ENCODE measurements at regions not wholly inside any gene's neighbourhood (a gene's known extent, or its start where the extent isn't known, plus 50 kb on each side); places are given as distances from the start of the nearest gene placed in this dataset.
"Not testable (repeated sequence)": the region's sequence is repeated elsewhere in the genome, so short reads cannot be mapped to it uniquely, and the experiment has no call there.

GRCh38 chr6:68007717-68008116, 627.4 kb upstream of the ADGRB3 start:
- DNase-seq, result no peak

- no peak for DNase-seq
Measured at GRCh38 chr6:67986694-67987232, 648.3 kb upstream of the ADGRB3 start.

GRCh38 chr6:67976486-67976885, 658.6 kb upstream of the ADGRB3 start:
- no peak for DNase-seq

GRCh38 chr6:67974931-67975330, 660.2 kb upstream of the ADGRB3 start:
- no peak for DNase-seq

DNA sequence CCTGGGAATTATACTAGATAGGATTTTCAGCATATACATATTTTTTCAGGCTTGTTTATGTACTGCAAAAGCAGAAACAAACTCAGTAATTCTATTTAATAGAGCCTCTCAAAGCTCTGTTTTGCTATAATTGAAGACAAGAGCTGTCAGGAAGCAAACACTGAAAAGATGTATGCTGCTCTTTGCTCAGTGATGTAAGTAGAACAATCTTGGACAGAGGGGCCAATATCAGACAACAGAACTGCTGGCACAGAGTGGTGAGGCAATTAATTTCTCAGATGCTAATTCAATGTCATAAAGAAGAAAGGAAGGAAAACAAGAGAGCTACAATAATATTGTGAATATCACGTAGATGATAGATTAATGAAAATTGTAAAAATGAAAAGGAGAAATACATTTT, 663.3 kb upstream of the ADGRB3 start:
- no peak for DNase-seq

- DNase-seq, result no peak
Measured at GRCh38 chr6:67966830-67967229, 668.3 kb upstream of the ADGRB3 start.

GRCh38 chr6:67956352-67956751, 678.7 kb upstream of the ADGRB3 start:
- DNase-seq, result no peak

DNA sequence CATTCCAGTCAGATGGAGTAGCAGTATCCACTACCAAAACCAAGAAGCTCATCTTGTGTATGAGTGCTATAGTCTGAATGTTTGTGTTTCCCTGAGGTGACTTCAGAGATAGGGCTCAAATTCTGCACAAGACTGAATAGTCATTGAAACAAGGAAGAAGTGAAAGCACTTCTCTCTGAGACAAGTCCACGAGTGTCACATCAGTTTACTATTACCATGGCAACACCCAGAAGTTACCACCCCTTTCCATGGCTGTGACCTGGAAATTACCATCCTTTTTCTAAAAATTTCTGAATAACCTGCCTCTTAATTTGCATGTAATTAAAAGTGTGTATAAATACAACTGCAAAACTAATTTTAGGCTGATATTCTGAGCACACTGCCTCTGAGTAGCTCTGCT, 682.1 kb upstream of the ADGRB3 start:
- DNase-seq, result no peak

DNA sequence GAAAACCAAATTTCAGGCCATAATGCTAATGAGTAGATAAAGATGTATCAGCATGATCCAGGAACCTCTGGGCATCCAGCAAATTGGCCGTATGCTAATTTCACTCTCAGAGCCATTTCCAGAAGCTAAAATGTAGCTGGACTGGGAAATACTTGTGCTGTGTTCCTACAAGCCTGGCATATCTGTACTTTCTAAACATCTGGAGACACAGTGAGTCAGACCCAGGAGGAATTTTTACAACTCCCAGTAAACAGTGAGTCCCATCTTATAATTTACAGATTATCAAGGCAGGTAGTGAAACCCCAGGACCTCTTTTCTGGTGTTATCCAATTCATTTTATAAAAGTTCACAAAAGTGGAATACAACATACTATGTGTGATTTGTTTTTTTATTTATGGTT, 683.0 kb upstream of the ADGRB3 start:
- no peak for DNase-seq

GRCh38 chr6:67947762-67948161, 687.3 kb upstream of the ADGRB3 start:
- not testable (repeated sequence) for DNase-seq

DNA sequence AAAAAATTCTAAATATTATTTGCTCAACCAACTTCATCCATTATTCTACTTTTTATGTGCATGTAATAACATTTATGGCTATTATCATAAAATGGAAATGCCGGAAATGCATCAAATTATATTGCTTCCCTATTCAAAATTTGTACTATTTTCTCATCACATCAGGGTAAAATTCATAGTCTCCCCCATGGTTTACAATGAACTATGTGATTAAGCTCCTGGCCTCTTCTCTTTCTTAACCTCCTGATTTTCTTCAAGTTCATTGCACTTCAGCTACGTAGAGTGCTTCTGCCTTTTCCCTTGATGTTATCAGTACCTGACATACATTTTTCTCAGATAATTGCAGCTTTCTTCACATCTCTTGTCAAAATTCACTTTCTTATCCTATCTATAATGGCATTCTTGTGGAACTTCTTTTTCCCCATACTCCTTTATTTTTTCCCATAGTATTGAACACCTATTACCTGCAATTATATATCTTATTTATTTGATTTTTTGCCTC, 699.1 kb upstream of the ADGRB3 start:
- no peak for DNase-seq

GRCh38 chr6:67933278-67933677, 701.8 kb upstream of the ADGRB3 start:
- DNase-seq, result no peak

DNA sequence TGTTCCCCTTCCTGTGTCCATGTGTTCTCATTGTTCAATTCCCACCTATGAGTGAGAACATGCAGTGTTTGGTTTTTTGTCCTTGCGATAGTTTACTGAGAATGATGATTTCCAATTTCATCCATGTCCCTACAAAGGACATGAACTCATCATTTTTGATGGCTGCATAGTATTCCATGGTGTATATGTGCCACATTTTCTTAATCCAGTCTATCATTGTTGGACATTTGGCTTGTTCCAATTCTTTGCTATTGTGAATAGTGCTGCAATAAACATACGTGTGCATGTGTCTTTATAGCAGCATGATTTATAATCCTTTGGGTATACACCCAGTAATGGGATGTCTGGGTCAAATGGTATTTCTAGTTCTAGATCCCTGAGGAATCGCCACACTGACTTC, 712.5 kb upstream of the ADGRB3 start:
- DNase-seq, result not testable (repeated sequence)

DNA sequence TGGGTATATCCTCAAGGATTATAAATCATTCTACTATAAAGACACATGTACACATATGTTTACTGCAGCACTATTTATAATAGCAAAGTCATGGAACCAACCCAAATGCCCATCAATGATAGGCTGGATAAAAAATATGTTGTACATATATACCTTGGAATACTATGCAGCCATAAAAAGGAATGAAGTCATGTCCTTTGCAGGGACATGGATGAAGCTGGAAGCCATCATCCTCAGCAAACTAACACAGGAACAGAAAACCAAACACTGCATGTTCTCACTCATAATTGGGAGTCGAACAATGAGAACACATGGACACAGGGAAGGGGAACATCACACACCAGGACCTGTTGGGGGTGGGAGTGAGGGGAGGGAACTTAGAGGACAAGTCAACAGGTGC, 715.0 kb upstream of the ADGRB3 start:
- DNase-seq, result not testable (repeated sequence)

DNA sequence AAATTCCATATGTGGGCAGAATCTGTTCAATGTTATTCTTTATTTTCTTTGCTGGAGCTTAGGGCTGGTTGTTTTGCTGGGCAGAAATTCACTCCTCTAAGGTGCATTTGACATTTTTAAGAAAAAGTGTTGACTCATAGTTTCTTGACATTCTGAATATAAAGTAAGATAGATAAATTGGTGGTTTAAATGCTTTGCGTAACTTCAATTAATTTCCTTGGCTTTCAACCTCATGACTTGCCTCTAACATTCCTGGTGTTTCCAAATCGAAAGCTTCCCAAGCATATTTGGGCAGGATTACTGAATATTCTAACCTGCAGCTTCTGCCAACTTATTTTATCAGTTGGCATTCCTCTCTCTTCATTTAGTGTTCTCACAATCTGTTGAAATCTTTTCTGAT, 718.7 kb upstream of the ADGRB3 start:
- DNase-seq, result no peak

DNA sequence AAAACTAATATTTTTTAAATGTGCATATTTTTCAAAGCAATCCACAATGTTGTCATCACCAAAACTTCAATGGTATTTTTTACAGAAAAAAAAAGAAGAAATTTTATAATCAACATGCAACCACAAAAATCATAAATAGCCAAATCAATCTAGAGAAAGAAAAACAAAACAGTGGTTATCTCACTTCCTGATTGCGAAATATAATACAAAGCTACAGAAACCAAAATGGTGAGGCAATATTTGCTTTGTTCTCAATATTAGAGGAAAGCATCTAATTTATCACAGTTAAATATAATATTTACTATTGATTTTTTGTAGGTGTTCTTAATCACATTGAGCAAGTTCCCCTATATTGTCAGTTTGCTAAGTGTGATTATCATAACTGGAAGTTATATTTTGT, 720.7 kb upstream of the ADGRB3 start:
- DNase-seq, result no peak

DNA sequence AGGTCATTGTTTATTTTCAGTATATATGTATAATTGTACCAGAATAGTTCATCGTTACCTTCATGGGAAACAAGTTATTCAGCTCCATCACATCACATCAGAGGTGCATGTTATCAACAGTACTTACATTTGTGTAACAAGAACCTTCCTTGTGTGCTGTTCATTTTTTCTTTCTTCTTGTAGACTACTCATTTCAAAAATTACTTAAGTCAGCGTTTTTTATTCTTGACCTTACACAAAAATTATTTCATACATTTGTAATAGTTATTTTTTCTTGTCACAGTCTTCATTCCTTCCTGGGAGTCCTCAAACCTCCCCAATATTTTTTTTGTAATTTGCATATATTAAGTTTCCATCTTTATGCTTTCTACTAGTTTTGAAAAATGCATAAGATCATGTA, 725.7 kb upstream of the ADGRB3 start:
- DNase-seq, result no peak

DNA sequence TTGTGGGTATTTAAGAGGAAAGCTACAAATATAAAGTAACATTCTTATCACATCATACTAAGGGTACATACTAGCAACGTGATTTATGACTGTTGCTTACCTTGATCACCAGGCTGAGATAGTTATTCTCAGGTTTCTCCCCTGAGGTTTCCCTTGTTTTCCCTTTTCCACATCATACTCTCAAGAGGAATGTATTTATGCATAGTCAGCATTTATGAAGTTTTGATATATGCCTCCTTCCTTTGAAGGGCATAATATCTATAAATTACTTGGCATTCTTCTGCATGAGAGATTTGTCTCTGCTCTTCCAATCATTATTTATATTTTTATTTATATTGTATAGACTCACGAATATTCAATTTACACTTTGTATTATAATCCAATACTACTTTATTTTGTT, 726.7 kb upstream of the ADGRB3 start:
- DNase-seq, result no peak

DNA sequence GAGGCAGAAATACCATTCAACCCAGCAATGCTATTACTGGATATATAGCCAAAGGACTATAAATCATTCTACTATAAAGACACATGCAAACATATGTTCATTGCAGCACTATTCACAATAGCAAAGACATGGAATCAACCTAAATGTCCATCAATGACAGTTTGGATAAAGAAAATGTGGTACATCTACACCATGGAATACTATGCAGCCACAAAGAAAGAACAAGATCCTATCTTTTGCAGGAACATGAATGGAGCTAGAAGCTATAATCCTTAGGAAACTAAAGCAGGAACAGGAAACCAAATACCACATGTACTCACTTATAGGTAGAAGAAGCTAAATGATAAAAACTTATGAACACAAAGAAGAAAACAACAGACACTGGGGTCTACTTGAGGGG, 730.3 kb upstream of the ADGRB3 start:
- not testable (repeated sequence) for DNase-seq

- no peak for DNase-seq
Measured at GRCh38 chr6:67898875-67899274, 736.2 kb upstream of the ADGRB3 start.

DNA sequence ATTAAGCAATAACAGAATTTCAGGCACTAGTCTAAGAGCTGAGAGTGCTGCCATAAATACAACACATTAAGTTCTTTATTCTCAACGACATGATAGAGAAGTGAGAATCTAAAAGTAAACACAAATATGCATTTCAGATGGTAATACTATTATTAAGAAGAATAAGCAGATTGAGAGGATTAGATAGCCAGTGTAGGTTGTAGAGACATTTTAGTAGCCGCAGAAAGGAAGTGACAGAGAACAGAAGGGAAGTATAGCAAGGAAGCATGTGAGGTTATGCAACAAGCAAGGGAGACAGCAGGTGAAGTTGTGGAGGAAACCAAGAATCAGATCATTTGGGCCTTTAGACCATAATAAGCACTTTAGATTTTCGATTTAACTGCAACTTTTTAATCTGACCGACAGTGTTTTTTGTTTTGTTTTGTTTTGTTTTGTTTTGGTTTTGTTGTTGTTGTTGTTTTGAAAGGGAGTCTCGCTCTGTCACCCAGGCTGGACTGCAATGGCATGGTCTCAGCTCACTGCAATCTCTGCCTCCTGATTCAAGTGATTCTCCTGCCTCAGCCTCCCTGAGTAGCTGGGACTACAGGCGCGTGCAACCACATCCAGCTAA, 737.0 kb upstream of the ADGRB3 start:
- no peak for DNase-seq

DNA sequence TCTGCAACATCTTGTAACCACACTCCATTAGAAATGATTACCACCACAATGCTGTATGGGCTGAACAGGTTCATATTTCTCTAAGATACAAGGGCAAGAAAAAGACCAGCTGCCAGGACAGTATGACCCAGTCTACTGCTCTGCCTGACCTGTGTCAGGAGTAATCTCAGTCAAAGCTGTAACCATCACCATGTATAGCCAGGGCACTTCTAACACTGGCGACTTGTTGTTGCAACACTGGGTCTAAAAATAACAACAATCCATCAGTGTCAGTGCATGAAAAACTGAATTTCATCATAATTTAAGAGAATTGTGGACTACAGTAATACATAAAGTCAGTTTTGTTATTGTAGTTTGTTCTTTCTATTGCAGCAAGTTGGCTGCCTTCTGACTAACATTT, 738.6 kb upstream of the ADGRB3 start:
- no peak for DNase-seq

- no peak for DNase-seq
Measured at GRCh38 chr6:67889682-67889995, 745.4 kb upstream of the ADGRB3 start.

GRCh38 chr6:67888886-67889681, 746.0 kb upstream of the ADGRB3 start:
- DNase-seq, result no peak

GRCh38 chr6:67888546-67888885, 746.6 kb upstream of the ADGRB3 start:
- DNase-seq, result no peak

All from activated T-cell treated with anti-CD3 and anti-CD28 coated beads, Interleukin-2, amount 50 U/mL, for 1 hour (primary cell).